ENCODE measurements at regions not wholly inside any gene's neighbourhood (a gene's known extent, or its start where the extent isn't known, plus 50 kb on each side); places are given as distances from the start of the nearest gene placed in this dataset.
"Not testable (repeated sequence)": the region's sequence is repeated elsewhere in the genome, so short reads cannot be mapped to it uniquely, and the experiment has no call there.

GRCh38 chr5:25263507-25263906 lies 618.7 kb upstream of the CDH10 start:
- not testable (repeated sequence) for H3K27ac ChIP-seq; DNase-seq (ENCODE audit: low read depth, low spot score)

- DNase-seq (ENCODE audit: low read depth, low spot score) = no peak
Measured at GRCh38 chr5:25262221-25262620, 617.4 kb upstream of the CDH10 start.

GRCh38 chr5:25255128-25255527 lies 610.4 kb upstream of the CDH10 start:
- no peak for DNase-seq (ENCODE audit: low read depth, low spot score)
- no peak overlapping the region for H3K27ac ChIP-seq

More at GRCh38 chr5:25262221-25262620, 617.4 kb upstream of the CDH10 start:
- H3K27ac ChIP-seq = no peak overlapping the region

GRCh38 chr5:25241981-25242380 lies 597.2 kb upstream of the CDH10 start:
- DNase-seq (ENCODE audit: low read depth, low spot score) = no peak
- H3K27ac ChIP-seq = no peak overlapping the region

- not testable (repeated sequence) for DNase-seq (ENCODE audit: low read depth, low spot score); H3K27ac ChIP-seq
Measured at GRCh38 chr5:25238720-25239119, 593.9 kb upstream of the CDH10 start.

GRCh38 chr5:25224316-25224982 lies 579.7 kb upstream of the CDH10 start:
- H3K27ac ChIP-seq = no peak overlapping the region
- no peak for DNase-seq (ENCODE audit: low read depth, low spot score)

GRCh38 chr5:25199902-25200301 lies 555.1 kb upstream of the CDH10 start:
- DNase-seq (ENCODE audit: low read depth, low spot score); H3K27ac ChIP-seq: not testable (repeated sequence)

- no peak overlapping the region for H3K27ac ChIP-seq
- DNase-seq (ENCODE audit: low read depth, low spot score) = no peak
Measured at GRCh38 chr5:25190521-25191000, 545.8 kb upstream of the CDH10 start.

- no peak overlapping the region for H3K27ac ChIP-seq
- no peak for DNase-seq (ENCODE audit: low read depth, low spot score)
Measured at GRCh38 chr5:25181249-25181648, 536.5 kb upstream of the CDH10 start.

GRCh38 chr5:25162616-25163015 lies 517.8 kb upstream of the CDH10 start:
- H3K27ac ChIP-seq; DNase-seq (ENCODE audit: low read depth, low spot score): not testable (repeated sequence)

GRCh38 chr5:25160891-25161290 lies 516.1 kb upstream of the CDH10 start:
- no peak for DNase-seq (ENCODE audit: low read depth, low spot score)
- H3K27ac ChIP-seq = no peak overlapping the region

GRCh38 chr5:25150819-25151218 lies 506.0 kb upstream of the CDH10 start:
- no peak for DNase-seq (ENCODE audit: low read depth, low spot score)
- H3K27ac ChIP-seq = no peak overlapping the region

GRCh38 chr5:25128606-25129005 lies 483.8 kb upstream of the CDH10 start:
- no peak for DNase-seq (ENCODE audit: low read depth, low spot score)
- no peak overlapping the region for H3K27ac ChIP-seq

- no peak for DNase-seq (ENCODE audit: low read depth, low spot score)
- H3K27ac ChIP-seq = no peak overlapping the region
Measured at GRCh38 chr5:25119650-25120049, 474.9 kb upstream of the CDH10 start.

GRCh38 chr5:25107853-25108252 lies 463.1 kb upstream of the CDH10 start:
- no peak overlapping the region for H3K27ac ChIP-seq
- no peak for DNase-seq (ENCODE audit: low read depth, low spot score)

GRCh38 chr5:25099538-25099937 lies 454.8 kb upstream of the CDH10 start:
- no peak for DNase-seq (ENCODE audit: low read depth, low spot score)
- H3K27ac ChIP-seq = no peak overlapping the region

GRCh38 chr5:25095261-25095660 lies 450.5 kb upstream of the CDH10 start:
- DNase-seq (ENCODE audit: low read depth, low spot score) = no peak

GRCh38 chr5:25094219-25094618 lies 449.4 kb upstream of the CDH10 start:
- no peak for DNase-seq (ENCODE audit: low read depth, low spot score)
- H3K27ac ChIP-seq = no peak overlapping the region

More at GRCh38 chr5:25095261-25095660, 450.5 kb upstream of the CDH10 start:
- H3K27ac ChIP-seq = no peak overlapping the region

GRCh38 chr5:25091921-25092320 lies 447.1 kb upstream of the CDH10 start:
- H3K27ac ChIP-seq = no peak overlapping the region
- DNase-seq (ENCODE audit: low read depth, low spot score) = no peak

- DNase-seq (ENCODE audit: low read depth, low spot score) = no peak
- no peak overlapping the region for H3K27ac ChIP-seq
Measured at GRCh38 chr5:25090854-25091253, 446.1 kb upstream of the CDH10 start.

- DNase-seq (ENCODE audit: low read depth, low spot score) = no peak
- no peak overlapping the region for H3K27ac ChIP-seq
Measured at GRCh38 chr5:25090275-25090674, 445.5 kb upstream of the CDH10 start.

GRCh38 chr5:25088689-25089088 lies 443.9 kb upstream of the CDH10 start:
- not testable (repeated sequence) for H3K27ac ChIP-seq; DNase-seq (ENCODE audit: low read depth, low spot score)
